ENCODE measurements at regions not wholly inside any gene's neighbourhood (a gene's known extent, or its start where the extent isn't known, plus 50 kb on each side); places are given as distances from the start of the nearest gene placed in this dataset.

DNA sequence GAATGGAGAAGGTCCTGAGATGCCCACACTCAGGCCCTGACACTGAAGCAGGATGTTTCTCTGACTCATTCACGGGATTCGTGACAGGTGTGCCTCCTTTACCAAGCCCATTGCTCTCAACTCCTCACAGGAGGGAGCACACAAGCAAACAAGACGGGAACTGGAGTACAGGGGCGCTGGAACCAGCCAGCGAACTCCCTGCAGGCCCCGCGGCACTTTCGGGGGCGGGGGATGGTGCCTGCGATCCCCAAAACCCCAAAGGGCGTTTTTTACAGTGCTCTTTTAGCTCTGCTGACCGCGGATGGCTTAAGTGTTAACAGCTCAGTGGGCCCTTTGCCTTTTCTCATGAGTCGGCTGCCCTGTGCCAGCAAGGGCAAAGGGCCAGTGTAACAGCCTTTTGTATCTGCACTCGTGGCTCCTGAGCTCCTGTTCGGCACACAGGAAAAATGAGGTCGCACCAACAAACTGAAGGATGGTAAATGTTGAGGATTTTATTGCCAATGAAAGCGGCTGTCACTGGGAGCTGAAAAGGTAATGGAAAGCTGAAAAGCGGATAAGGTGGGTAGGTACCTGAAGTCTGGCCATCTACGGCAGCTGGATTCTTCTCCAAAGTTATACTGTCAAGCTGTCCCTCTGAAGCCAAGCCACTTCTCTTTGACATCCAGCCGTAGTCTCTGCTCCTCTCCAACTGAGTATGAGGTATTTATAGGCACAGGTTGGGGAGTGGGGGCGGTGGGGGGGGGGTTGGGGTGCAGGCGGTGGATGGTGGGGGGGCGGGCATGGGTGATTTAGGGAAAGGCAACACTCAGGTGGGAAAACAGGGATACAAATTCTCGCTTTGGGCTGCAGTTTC, 65.0 kb upstream of the TRPC4 start:
- no peak for DNase-seq (ENCODE audit: low read depth)
- no peak overlapping the region for H3K4me3 ChIP-seq (ENCODE audit: low read depth, low read length)

DNA sequence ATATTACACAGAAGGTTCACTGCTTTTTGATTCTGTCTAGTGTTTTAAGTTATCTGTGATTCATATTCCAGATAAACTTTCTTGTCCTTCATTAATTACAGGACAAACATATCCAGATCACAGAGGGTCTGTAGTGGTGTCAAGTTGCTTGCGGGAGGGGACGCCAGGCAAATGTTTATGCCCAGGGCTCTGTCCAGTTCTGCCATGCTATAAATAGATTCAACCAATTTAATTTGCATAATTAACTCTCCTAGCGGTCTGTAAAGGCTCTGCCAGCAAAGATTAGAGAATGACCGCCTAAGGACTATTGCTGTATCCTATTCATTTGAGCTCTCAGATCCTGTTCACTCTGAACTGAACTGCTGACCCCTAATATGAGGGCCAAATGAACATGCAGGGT, 59.7 kb upstream of the TRPC4 start:
- no peak for DNase-seq (ENCODE audit: low read depth)
- TF ChIP-seq, protein P1, sequence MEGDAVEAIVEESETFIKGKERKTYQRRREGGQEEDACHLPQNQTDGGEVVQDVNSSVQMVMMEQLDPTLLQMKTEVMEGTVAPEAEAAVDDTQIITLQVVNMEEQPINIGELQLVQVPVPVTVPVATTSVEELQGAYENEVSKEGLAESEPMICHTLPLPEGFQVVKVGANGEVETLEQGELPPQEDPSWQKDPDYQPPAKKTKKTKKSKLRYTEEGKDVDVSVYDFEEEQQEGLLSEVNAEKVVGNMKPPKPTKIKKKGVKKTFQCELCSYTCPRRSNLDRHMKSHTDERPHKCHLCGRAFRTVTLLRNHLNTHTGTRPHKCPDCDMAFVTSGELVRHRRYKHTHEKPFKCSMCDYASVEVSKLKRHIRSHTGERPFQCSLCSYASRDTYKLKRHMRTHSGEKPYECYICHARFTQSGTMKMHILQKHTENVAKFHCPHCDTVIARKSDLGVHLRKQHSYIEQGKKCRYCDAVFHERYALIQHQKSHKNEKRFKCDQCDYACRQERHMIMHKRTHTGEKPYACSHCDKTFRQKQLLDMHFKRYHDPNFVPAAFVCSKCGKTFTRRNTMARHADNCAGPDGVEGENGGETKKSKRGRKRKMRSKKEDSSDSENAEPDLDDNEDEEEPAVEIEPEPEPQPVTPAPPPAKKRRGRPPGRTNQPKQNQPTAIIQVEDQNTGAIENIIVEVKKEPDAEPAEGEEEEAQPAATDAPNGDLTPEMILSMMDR (IDR thresholded peaks at IDR 0.05; ENCODE audit: insufficient read depth, low read depth, low read length, missing control alignments) = no peak
- no peak overlapping the region for H3K4me3 ChIP-seq (ENCODE audit: low read depth, low read length)

More for the DNA sequence above, 65.0 kb upstream of the TRPC4 start:
- TF ChIP-seq, protein P1 (IDR thresholded peaks at IDR 0.05; ENCODE audit: insufficient read depth, low read depth, low read length, missing control alignments) = no peak

DNA sequence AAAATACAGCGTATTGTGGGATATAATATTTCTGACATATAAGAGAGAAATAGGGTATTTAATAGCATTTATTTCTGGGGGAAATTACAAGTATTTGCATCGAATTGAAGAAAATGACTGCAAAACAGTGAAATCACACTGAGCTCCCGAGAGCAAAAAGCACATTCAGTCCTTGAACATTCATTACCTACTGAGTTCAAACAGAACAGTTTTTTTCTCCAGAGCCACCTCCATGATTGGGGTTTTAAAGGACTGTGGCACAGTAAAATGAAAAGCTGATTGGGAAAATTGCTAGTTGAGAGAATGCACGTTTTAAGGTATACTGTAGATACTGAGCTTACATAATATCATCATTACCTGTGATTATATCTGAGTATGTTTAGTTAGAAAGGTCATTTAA, 58.0 kb upstream of the TRPC4 start:
- DNase-seq (ENCODE audit: low read depth) = no peak
- TF ChIP-seq, protein P1 (IDR thresholded peaks at IDR 0.05; ENCODE audit: insufficient read depth, low read depth, low read length, missing control alignments) = no peak
- H3K4me3 ChIP-seq (ENCODE audit: low read depth, low read length) = no peak overlapping the region

DNA sequence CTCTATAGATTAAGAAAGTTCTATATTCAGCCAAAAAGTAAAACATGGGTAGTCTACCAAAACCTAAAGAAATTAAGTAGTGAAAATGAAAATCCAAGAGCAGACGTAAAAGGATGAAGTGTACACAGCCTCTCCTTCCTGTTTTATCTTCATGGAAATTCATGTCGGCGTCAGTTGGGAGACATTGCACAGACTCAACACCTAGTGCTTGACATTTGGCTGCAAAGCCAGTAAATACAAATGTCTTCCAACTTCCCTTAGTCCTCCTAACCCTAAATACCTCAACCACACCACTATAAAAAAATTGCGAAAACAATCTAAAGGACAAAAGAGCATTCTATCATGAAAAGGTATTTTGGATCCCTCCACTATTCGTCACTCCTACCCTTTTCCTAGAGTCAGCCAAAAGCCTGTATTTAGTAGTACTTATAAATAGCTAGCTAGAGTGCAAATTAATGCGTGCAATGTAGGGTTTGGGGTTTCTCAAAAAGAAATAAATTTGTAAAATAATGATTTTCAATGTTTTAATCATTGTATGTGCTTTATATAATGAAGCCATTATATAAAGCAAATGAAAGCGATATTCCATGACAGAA, 56.4 kb upstream of the TRPC4 start:
- H3K4me3 ChIP-seq (ENCODE audit: low read depth, low read length) = no peak overlapping the region
- TF ChIP-seq, protein P1 (IDR thresholded peaks at IDR 0.05; ENCODE audit: insufficient read depth, low read depth, low read length, missing control alignments) = no peak
- no peak for DNase-seq (ENCODE audit: low read depth)

DNA sequence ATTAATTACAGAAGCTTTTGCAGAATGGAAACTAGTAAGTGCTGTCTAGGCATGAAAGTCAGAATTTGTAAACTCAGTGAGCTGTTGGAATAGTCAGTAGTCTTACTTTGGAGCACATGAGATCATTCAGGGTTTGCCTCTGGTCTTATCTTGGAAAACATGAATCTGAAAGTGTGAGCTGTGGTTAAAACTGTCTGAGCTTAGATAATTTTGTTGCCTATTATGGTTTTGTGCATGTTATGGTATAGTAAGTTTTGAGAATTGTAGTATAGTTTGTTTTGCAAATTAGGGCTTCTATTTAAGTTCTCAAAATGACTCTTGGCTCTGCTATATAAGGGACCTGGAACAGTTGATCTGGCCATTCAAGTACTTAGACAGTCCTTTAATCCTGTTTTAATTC, 53.7 kb upstream of the TRPC4 start:
- TF ChIP-seq, protein P1 (IDR thresholded peaks at IDR 0.05; ENCODE audit: insufficient read depth, low read depth, low read length, missing control alignments) = no peak
- H3K4me3 ChIP-seq (ENCODE audit: low read depth, low read length) = no peak overlapping the region
- no peak for DNase-seq (ENCODE audit: low read depth)

DNA sequence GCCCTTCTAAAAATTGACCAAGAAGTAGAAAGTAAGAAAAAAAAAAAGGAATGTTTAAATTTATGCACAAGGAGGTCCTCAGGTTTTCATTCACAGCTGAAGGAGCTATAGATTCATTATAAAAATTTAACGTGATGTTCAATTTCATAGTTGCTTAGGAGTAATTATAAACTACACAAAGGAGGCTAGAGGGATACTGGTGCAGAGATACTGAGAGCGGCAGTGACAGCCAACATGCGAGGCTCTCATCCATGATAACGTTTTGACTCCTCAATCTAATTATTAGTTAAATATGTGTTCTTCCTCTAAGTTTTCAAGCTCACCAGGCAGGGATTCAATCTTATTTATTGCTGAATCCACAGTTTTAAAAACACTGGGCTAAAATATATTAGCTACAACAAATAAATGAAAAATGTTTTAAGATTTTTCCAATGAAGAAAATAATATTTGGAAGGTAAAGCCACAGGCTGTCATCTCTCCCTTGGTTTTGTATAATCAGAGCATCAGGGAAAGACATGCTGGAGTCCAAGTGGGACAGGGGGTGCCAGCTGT, 49.8 kb upstream of the TRPC4 start:
- TF ChIP-seq, protein P1 (IDR thresholded peaks at IDR 0.05; ENCODE audit: insufficient read depth, low read depth, low read length, missing control alignments) = no peak
- H3K4me3 ChIP-seq (ENCODE audit: low read depth, low read length) = no peak overlapping the region
- no peak for DNase-seq (ENCODE audit: low read depth)

Data from GM12865 (cell line).